ENCODE measurements at regions not wholly inside any gene's neighbourhood (a gene's known extent, or its start where the extent isn't known, plus 50 kb on each side); places are given as distances from the start of the nearest gene placed in this dataset.

DNA sequence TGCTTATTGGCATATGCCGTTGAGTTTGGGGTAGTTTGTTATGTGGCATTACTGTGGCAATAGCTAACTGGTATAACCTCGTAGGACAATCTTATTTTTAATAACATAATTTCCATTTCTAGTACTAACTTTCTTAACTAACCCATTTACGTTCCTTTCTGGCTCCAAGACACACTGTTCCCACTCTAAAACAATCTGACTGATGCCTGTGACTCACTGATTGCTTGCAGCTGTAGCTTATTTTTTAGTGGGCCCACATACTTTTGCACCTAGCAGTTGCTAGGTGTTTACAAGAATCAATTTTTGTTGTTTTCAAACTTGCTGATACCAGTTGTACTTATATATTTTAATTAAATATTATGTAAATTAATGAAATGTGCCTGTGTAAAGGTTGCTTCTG lies 52.2 kb downstream of the FAT3 start:
- Histone ChIP-seq H3K36me3 (ENCODE audit: insufficient read depth, low read length) (no peaks in the 10 kb centered on the region), H3K9me3 (ENCODE audit: low read length) (no peaks in the 10 kb centered on the region), H3K27ac (ENCODE audit: low read depth, low read length) (no peak overlapping the region), H3K27me3 (ENCODE audit: control insufficient read depth in 1 of 2, insufficient read depth in 2 of 2, low read length in 2 of 2) (no peaks in the 10 kb centered on the region), H3K9ac (ENCODE audit: low read length) (no peak overlapping the region), H3K4me1 (ENCODE audit: insufficient read depth, low read length) (no peaks in the 10 kb centered on the region), H3K4me3 (ENCODE audit: low read depth in 1 of 2, low read length in 2 of 2) (no peak overlapping the region)

DNA sequence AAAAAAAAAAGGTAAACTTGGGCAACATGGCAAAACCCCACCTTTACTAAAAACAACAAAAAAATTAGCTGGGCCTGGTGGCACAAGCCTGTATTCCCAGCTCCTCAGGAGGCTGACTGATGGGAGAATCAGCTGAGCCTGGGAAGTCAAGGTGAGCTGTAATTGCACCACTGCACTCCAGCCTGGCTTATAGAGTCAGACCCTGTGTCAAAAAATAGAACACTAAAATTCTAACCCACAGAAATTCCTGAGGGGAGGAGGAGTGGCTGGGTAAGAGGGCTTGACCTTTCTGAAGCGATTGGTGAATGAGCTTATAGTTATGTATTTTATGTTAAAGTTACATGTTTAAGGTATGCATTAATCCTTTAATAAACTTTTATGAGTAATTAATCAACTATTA lies 53.3 kb downstream of the FAT3 start:
- Histone ChIP-seq H3K36me3 (ENCODE audit: insufficient read depth, low read length) (no peaks in the 10 kb centered on the region), H3K27me3 (ENCODE audit: control insufficient read depth in 1 of 2, insufficient read depth in 2 of 2, low read length in 2 of 2) (no peaks in the 10 kb centered on the region), H3K9me3 (ENCODE audit: low read length) (no peaks in the 10 kb centered on the region), H3K4me3 (ENCODE audit: low read depth in 1 of 2, low read length in 2 of 2) (no peak overlapping the region), H3K4me1 (ENCODE audit: insufficient read depth, low read length) (no peaks in the 10 kb centered on the region), H3K9ac (ENCODE audit: low read length) (no peak overlapping the region), H3K27ac (ENCODE audit: low read depth, low read length) (no peak overlapping the region)

DNA sequence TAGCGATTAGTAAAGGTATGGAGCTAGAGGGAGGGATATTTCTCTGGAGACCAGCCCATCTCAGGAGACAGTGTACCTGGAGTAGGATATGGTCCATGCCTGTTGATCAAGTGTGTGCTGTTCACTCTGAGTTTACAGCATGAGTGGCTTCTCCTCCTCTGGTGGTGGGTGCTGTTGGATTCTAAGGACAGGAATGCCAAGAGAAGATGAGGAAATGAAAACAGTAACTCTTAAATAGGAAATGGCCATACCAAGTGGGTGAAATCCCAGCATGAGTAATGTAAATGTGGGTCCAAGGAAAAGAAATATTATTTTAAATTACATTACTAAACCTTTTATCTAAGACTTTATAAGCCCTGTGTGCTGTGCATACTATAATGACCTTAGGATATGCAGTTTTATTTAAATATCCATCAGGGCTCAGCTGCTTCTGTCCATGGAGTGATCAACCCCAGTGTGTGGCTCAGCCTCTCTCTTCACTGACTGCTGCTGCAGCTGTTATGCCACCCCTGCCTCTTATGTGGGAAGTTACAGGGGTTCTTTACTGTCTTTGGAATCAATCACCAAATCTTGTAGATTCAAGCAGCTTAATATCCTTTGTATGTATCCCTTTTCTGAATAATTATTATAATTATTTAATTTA lies 54.3 kb downstream of the FAT3 start:
- Histone ChIP-seq H3K9ac (ENCODE audit: low read length) (no peak overlapping the region), H3K4me1 (ENCODE audit: insufficient read depth, low read length) (no peaks in the 10 kb centered on the region), H3K4me3 (ENCODE audit: low read depth in 1 of 2, low read length in 2 of 2) (no peak overlapping the region), H3K9me3 (ENCODE audit: low read length) (no peaks in the 10 kb centered on the region), H3K27me3 (ENCODE audit: control insufficient read depth in 1 of 2, insufficient read depth in 2 of 2, low read length in 2 of 2) (no peaks in the 10 kb centered on the region), H3K36me3 (ENCODE audit: insufficient read depth, low read length) (no peaks in the 10 kb centered on the region), H3K27ac (ENCODE audit: low read depth, low read length) (no peak overlapping the region)

DNA sequence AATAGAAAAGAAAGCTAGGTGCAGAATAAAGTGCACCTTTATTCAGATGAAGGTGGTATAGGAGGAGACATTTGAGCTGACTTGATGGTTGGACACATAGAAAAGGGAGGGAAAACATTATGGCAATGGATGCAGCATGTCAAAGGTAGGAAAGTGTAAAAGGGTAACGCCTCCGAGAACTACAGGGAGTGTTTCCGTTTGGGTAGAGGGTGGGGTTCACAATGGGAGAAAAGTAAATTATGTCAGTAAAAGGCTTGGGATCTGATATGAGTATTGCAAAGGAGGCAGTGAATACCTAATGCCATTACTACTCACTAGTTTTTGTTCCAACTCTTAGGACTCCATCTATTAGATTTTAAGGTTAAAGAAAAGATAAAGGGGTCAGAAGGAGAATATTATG lies 59.5 kb downstream of the FAT3 start:
- no peak overlapping the region for H3K9ac ChIP-seq (ENCODE audit: low read length)
- no peaks in the 10 kb centered on the region for H3K36me3 ChIP-seq (ENCODE audit: insufficient read depth, low read length)
- no peaks in the 10 kb centered on the region for H3K27me3 ChIP-seq (ENCODE audit: control insufficient read depth in 1 of 2, insufficient read depth in 2 of 2, low read length in 2 of 2)
- no peaks in the 10 kb centered on the region for H3K4me1 ChIP-seq (ENCODE audit: insufficient read depth, low read length)
- no peak overlapping the region for H3K27ac ChIP-seq (ENCODE audit: low read depth, low read length)
- H3K9me3 ChIP-seq (ENCODE audit: low read length), result no peaks in the 10 kb centered on the region
- no peak overlapping the region for H3K4me3 ChIP-seq (ENCODE audit: low read depth in 1 of 2, low read length in 2 of 2)

DNA sequence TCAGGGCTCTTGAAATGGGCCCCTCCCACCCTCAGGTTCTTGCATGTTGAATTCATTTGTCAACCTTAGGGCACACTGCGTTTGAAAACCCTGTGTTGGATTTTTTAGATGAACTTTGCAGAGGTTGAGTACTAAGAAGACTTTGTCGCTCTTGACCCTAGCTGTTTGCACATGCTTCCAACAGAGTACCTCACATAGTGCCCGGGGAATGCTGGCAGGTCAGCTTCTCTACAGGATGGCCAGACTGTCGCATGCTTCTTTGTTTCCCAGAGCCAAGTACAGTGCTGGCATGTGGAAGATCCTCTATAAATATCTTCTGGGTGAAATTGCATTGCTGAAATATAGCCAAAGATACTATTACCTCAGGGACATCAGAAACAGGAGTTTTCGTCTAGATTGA lies 59.9 kb downstream of the FAT3 start:
- no peak overlapping the region for H3K9ac ChIP-seq (ENCODE audit: low read length)
- no peaks in the 10 kb centered on the region for H3K9me3 ChIP-seq (ENCODE audit: low read length)
- H3K4me3 ChIP-seq (ENCODE audit: low read depth in 1 of 2, low read length in 2 of 2), result no peak overlapping the region
- H3K27me3 ChIP-seq (ENCODE audit: control insufficient read depth in 1 of 2, insufficient read depth in 2 of 2, low read length in 2 of 2), result no peaks in the 10 kb centered on the region
- no peaks in the 10 kb centered on the region for H3K36me3 ChIP-seq (ENCODE audit: insufficient read depth, low read length)
- H3K27ac ChIP-seq (ENCODE audit: low read depth, low read length), result no peak overlapping the region
- no peaks in the 10 kb centered on the region for H3K4me1 ChIP-seq (ENCODE audit: insufficient read depth, low read length)

DNA sequence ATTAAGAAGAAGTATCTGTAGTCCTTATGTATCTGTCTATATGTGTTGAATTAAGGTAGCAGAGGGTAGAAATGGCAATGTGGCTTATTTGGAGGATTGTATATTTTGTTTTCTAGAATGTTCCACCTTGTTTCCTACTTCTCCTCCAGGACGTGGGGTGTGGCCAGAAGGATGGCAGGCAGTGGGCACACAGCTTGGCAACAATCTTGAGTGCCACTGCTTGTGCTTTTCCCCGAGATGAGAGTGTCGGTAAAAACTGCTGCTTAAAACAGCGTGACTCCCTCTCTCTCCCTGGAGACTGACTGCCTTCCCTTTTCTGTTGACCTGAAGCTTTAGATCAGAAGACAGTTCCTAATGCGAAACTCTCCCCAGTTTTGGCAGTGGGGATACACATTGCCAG lies 61.2 kb downstream of the FAT3 start:
- Histone ChIP-seq H3K36me3 (ENCODE audit: insufficient read depth, low read length) (no peaks in the 10 kb centered on the region), H3K4me3 (ENCODE audit: low read depth in 1 of 2, low read length in 2 of 2) (no peak overlapping the region), H3K27ac (ENCODE audit: low read depth, low read length) (no peak overlapping the region), H3K4me1 (ENCODE audit: insufficient read depth, low read length) (no peaks in the 10 kb centered on the region), H3K9ac (ENCODE audit: low read length) (no peak overlapping the region), H3K27me3 (ENCODE audit: control insufficient read depth in 1 of 2, insufficient read depth in 2 of 2, low read length in 2 of 2) (no peaks in the 10 kb centered on the region), H3K9me3 (ENCODE audit: low read length) (no peaks in the 10 kb centered on the region)

DNA sequence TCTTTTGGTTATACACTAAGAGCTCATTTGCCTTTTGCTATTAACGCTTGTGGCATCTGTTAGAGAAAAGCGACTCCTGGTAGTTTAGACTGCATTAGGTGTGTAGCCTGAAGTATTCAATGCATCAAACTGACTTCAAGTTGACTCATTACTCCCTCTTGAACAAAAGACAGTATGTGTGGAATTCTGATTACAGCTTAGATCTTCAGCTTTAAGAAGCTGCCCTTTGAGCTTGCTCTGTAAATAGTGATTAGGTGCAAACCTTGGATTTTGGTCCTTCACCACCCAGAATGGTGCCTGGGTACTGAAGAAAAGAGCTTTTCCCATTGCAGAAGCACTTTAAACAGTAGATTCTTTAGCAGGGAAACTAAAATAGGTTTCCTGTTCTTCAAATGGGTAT lies 62.1 kb downstream of the FAT3 start:
- Histone ChIP-seq H3K27ac (ENCODE audit: low read depth, low read length) (no peak overlapping the region), H3K36me3 (ENCODE audit: insufficient read depth, low read length) (no peaks in the 10 kb centered on the region), H3K4me1 (ENCODE audit: insufficient read depth, low read length) (no peaks in the 10 kb centered on the region), H3K9ac (ENCODE audit: low read length) (no peak overlapping the region), H3K27me3 (ENCODE audit: control insufficient read depth in 1 of 2, insufficient read depth in 2 of 2, low read length in 2 of 2) (no peaks in the 10 kb centered on the region), H3K9me3 (ENCODE audit: low read length) (no peaks in the 10 kb centered on the region), H3K4me3 (ENCODE audit: low read depth in 1 of 2, low read length in 2 of 2) (no peak overlapping the region)

DNA sequence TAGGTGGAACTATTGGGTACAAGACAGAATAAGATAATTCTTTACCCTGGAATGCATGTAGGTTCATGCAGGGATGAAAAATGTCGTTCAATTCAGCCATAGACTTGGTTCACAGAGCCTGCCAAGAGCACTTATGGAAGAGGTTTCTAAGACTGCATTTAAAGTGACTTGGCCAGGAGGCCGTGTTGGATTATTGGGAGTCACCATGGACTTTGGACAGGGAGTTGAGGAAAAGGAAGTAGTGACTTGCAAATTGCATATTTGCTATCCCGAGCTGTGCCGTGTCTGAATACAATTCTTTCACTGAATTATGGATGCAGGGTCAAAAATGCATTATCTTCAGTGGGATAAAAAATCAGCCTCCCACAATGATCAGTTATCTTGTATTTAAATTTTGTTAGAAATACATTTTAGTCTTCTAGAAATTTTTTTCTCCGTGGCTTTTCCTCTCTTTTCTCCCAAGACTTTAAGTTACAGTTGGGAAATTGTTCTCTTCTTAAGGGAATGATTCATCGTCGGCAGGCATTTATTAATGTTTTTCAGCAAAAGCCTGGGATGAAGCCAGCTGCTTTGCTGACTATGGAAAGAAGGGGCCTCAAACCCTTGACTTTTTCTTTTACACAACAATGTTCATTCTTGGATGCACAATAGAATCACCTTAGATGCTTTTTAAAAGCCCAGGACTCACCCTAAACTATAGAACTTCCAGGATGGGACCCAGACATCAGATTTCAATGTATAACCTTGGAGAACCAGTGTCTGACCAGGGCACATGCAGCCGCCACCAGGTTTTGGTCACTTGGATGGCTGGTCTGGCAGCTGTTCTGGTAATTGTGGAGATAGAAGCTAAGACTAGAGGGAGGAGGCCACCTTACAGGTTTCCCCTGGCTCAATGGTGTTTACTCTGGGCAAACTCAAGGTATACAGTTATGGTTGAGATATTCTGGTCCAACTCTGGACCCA lies 70.8 kb downstream of the FAT3 start:
- Histone ChIP-seq H3K4me1 (ENCODE audit: insufficient read depth, low read length) (no peaks in the 10 kb centered on the region), H3K4me3 (ENCODE audit: low read depth in 1 of 2, low read length in 2 of 2) (no peak overlapping the region), H3K9ac (ENCODE audit: low read length) (no peak overlapping the region), H3K27ac (ENCODE audit: low read depth, low read length) (no peak overlapping the region), H3K27me3 (ENCODE audit: control insufficient read depth in 1 of 2, insufficient read depth in 2 of 2, low read length in 2 of 2) (no peaks in the 10 kb centered on the region), H3K9me3 (ENCODE audit: low read length) (no peaks in the 10 kb centered on the region), H3K36me3 (ENCODE audit: insufficient read depth, low read length) (no peaks in the 10 kb centered on the region)

DNA sequence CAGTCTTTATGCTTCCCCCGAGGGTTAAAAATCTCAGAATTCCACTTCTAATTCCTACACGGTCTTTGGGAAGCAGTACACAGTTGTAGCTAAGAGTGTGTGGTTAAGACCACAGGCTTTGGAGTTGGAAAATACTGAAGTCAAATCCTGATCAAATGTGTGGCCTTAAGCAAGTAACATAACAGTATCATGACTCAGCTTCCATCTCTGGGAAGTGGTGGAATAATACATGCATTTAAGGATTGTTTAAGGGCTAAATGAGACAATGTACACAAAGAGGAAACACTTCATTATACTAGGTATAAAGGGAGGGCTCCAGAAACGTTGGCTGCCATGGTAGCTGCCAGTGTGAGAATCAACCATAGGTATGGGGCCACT lies 71.5 kb downstream of the FAT3 start:
- H3K36me3 ChIP-seq (ENCODE audit: insufficient read depth, low read length), result no peaks in the 10 kb centered on the region
- no peaks in the 10 kb centered on the region for H3K9me3 ChIP-seq (ENCODE audit: low read length)
- H3K27ac ChIP-seq (ENCODE audit: low read depth, low read length), result no peak overlapping the region
- no peaks in the 10 kb centered on the region for H3K27me3 ChIP-seq (ENCODE audit: control insufficient read depth in 1 of 2, insufficient read depth in 2 of 2, low read length in 2 of 2)
- no peak overlapping the region for H3K9ac ChIP-seq (ENCODE audit: low read length)
- H3K4me3 ChIP-seq (ENCODE audit: low read depth in 1 of 2, low read length in 2 of 2), result no peak overlapping the region
- H3K4me1 ChIP-seq (ENCODE audit: insufficient read depth, low read length), result no peaks in the 10 kb centered on the region

DNA sequence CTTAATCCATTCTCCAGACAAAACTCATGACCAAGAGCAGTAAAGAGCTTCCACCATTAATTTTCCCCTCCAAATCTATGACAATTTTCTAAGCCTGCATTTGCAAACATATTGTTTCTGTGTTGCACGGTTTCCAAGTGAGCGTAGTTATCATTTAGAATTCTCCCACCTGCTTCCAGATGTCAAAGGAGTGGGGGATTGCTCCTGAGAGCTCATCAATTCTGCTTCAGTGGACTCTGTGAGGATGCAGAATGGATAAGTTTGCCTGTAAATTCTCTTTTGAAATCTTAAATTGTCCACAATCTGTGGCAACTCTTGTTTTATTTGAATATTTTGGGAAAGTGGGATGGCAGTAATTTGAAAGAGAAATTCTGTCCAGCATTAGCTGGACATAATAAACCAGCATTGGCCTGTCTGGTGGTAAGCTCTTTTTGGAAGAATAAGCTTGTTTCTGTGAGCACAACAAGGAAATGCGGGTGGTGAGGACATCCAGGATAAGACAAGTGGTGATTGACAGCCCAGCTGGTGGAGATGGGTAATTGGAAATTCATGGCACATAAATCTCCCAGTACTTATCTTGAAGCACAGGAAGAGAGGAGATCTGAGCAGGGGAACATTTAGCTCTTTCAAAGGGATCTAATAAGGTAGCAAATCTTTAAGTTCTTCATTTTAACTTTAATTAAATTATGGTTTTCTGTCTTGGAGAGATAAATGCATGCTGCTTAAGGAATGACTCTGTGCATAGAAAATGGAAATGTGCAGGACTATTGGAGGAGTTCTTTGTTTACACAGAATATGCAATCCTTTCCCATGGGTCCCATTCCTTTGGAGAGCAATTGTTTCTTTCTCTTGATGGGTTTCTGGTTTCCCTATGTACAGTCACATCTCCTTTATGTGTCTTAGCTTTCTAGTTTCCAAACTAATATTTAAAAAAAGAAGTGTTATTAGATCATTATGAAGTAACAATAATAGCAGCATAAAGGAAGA lies 73.2 kb downstream of the FAT3 start:
- no peaks in the 10 kb centered on the region for H3K27me3 ChIP-seq (ENCODE audit: control insufficient read depth in 1 of 2, insufficient read depth in 2 of 2, low read length in 2 of 2)
- no peaks in the 10 kb centered on the region for H3K9me3 ChIP-seq (ENCODE audit: low read length)
- H3K27ac ChIP-seq (ENCODE audit: low read depth, low read length), result no peak overlapping the region
- no peak overlapping the region for H3K9ac ChIP-seq (ENCODE audit: low read length)
- no peaks in the 10 kb centered on the region for H3K4me1 ChIP-seq (ENCODE audit: insufficient read depth, low read length)
- no peak overlapping the region for H3K4me3 ChIP-seq (ENCODE audit: low read depth in 1 of 2, low read length in 2 of 2)
- H3K36me3 ChIP-seq (ENCODE audit: insufficient read depth, low read length), result no peaks in the 10 kb centered on the region

DNA sequence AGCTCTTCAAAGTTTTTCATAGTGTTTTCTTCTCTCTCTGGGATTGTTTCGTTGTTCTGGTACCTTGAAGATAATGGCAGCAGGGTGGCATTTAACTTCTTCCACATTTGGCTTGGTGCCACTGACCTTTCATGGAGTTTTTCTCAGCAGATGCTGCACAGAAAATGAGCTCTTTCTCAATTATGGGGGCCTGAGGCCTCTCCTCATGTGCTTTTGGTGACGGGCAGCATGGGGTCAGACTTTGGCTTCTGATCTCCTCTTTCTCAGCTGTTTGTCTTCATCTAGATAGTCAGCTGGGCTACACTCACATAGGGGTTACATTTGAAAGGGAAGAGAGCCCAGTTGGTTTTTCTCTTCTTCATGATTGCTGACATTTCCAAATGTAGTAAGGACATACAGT lies 76.3 kb downstream of the FAT3 start:
- H3K9ac ChIP-seq (ENCODE audit: low read length), result no peak overlapping the region
- no peaks in the 10 kb centered on the region for H3K27me3 ChIP-seq (ENCODE audit: control insufficient read depth in 1 of 2, insufficient read depth in 2 of 2, low read length in 2 of 2)
- no peak overlapping the region for H3K4me3 ChIP-seq (ENCODE audit: low read depth in 1 of 2, low read length in 2 of 2)
- H3K9me3 ChIP-seq (ENCODE audit: low read length), result no peaks in the 10 kb centered on the region
- no peaks in the 10 kb centered on the region for H3K4me1 ChIP-seq (ENCODE audit: insufficient read depth, low read length)
- no peaks in the 10 kb centered on the region for H3K36me3 ChIP-seq (ENCODE audit: insufficient read depth, low read length)
- no peak overlapping the region for H3K27ac ChIP-seq (ENCODE audit: low read depth, low read length)
